ENCODE measurements at regions not wholly inside any gene's neighbourhood (a gene's known extent, or its start where the extent isn't known, plus 50 kb on each side); places are given as distances from the start of the nearest gene placed in this dataset.

- no peak for DNase-seq (ENCODE audit: low read depth)
Measured at GRCh38 chr16:65543781-65544740, 422.2 kb upstream of the CDH11 start.

GRCh38 chr16:65541646-65542045 lies 419.8 kb upstream of the CDH11 start:
- no peak for DNase-seq (ENCODE audit: low read depth)

GRCh38 chr16:65540901-65541300 lies 419.0 kb upstream of the CDH11 start:
- no peak for DNase-seq (ENCODE audit: low read depth)

GRCh38 chr16:65538976-65539375 lies 417.1 kb upstream of the CDH11 start:
- DNase-seq (ENCODE audit: low read depth) = no peak

GRCh38 chr16:65537336-65537735 lies 415.5 kb upstream of the CDH11 start:
- no peak for DNase-seq (ENCODE audit: low read depth)

GRCh38 chr16:65534121-65534528 lies 412.3 kb upstream of the CDH11 start:
- no peak for DNase-seq (ENCODE audit: low read depth)

- DNase-seq (ENCODE audit: low read depth) = no peak
Measured at GRCh38 chr16:65532846-65533245, 411.0 kb upstream of the CDH11 start.

- no peak for DNase-seq (ENCODE audit: low read depth)
Measured at GRCh38 chr16:65532258-65532657, 410.4 kb upstream of the CDH11 start.

GRCh38 chr16:65531475-65531874 lies 409.6 kb upstream of the CDH11 start:
- DNase-seq (ENCODE audit: low read depth) = no peak

GRCh38 chr16:65525707-65526106 lies 403.8 kb upstream of the CDH11 start:
- no peak for DNase-seq (ENCODE audit: low read depth)

GRCh38 chr16:65524997-65525396 lies 403.1 kb upstream of the CDH11 start:
- no peak for DNase-seq (ENCODE audit: low read depth)

GRCh38 chr16:65524231-65524630 lies 402.4 kb upstream of the CDH11 start:
- DNase-seq (ENCODE audit: low read depth) = no peak

GRCh38 chr16:65523283-65523944 lies 401.6 kb upstream of the CDH11 start:
- no peak for DNase-seq (ENCODE audit: low read depth)

GRCh38 chr16:65522412-65522811 lies 400.5 kb upstream of the CDH11 start:
- DNase-seq (ENCODE audit: low read depth) = no peak

- no peak for DNase-seq (ENCODE audit: low read depth)
Measured at GRCh38 chr16:65521633-65522328, 399.9 kb upstream of the CDH11 start.

GRCh38 chr16:65519402-65519801 lies 397.5 kb upstream of the CDH11 start:
- DNase-seq (ENCODE audit: low read depth) = no peak

GRCh38 chr16:65515193-65515592 lies 393.3 kb upstream of the CDH11 start:
- no peak for DNase-seq (ENCODE audit: low read depth)

GRCh38 chr16:65510850-65511249 lies 389.0 kb upstream of the CDH11 start:
- no peak for DNase-seq (ENCODE audit: low read depth)

GRCh38 chr16:65510241-65510640 lies 388.4 kb upstream of the CDH11 start:
- DNase-seq (ENCODE audit: low read depth) = no peak

GRCh38 chr16:65509172-65509571 lies 387.3 kb upstream of the CDH11 start:
- DNase-seq (ENCODE audit: low read depth) = no peak

- DNase-seq (ENCODE audit: low read depth) = no peak
Measured at GRCh38 chr16:65500919-65501318, 379.1 kb upstream of the CDH11 start.

GRCh38 chr16:65500007-65500406 lies 378.1 kb upstream of the CDH11 start:
- no peak for DNase-seq (ENCODE audit: low read depth)

- no peak for DNase-seq (ENCODE audit: low read depth)
Measured at GRCh38 chr16:65499566-65499965, 377.7 kb upstream of the CDH11 start.
